Parathyroid adenoma (tissue), 2 donors: ENCODE measurements at regions not wholly inside any gene's neighbourhood (a gene's known extent, or its start where the extent isn't known, plus 50 kb on each side); places are given as distances from the start of the nearest gene placed in this dataset.

Experiments
- H2AFZ ChIP-seq: fragments of 300-600 bp; sonication (generic); one replicate; pipeline ENCODE4 v1.7.0; 2017; ENCODE audit warnings: antibody characterized with exemption, mild to moderate bottlenecking
- H3K27ac ChIP-seq: fragments of 300-600 bp; sonication (generic); one replicate; pipeline ENCODE4 v1.7.0; 2017
- H3K27me3 ChIP-seq: fragments of 300-600 bp; sonication (generic); one replicate; pipeline ENCODE4 v1.7.0; 2017; ENCODE audit warnings: low read length; ENCODE audit not compliant: control insufficient read depth, insufficient read depth
- H3K36me3 ChIP-seq: fragments of 300-600 bp; sonication (generic); one replicate; pipeline ENCODE4 v1.7.0; 2017; ENCODE audit warnings: low read length; ENCODE audit not compliant: control insufficient read depth, insufficient read depth
- H3K4me1 ChIP-seq: fragments of 300-600 bp; sonication (generic); one replicate; pipeline ENCODE4 v1.7.0; 2017; ENCODE audit warnings: control low read depth
- H3K4me2 ChIP-seq: fragments of 300-600 bp; sonication (generic); one replicate; pipeline ENCODE4 v1.7.0; 2017; ENCODE audit warnings: low read length
- H3K4me3 ChIP-seq: fragments of 300-600 bp; sonication (generic); one replicate; pipeline ENCODE4 v1.7.0; 2017; ENCODE audit warnings: low read depth, low read length
- H3K79me2 ChIP-seq: fragments of 300-600 bp; sonication (generic); one replicate; pipeline ENCODE4 v1.7.0; 2017; ENCODE audit warnings: control low read depth
- H3K9ac ChIP-seq: fragments of 300-600 bp; sonication (generic); one replicate; pipeline ENCODE4 v1.7.0; 2017; ENCODE audit warnings: mild to moderate bottlenecking
- H3K9me3 ChIP-seq: fragments of 300-600 bp; sonication (generic); one replicate; pipeline ENCODE4 v1.7.0; 2017; ENCODE audit warnings: low read length; ENCODE audit not compliant: control insufficient read depth
- CTCF ChIP-seq: fragments of 300-600 bp; sonication (generic); IDR thresholded peaks from one replicate; pipeline ENCODE4 v1.7.0; 2017; ENCODE audit warnings: antibody characterized with exemption, mild to moderate bottlenecking
- donor health status: primary hyperparathyroidism.

GRCh38 chr10:113443141-113443925, 109.5 kb upstream of the HABP2 start:
- H3K27me3 ChIP-seq, result no peaks in the 10 kb centered on the region
- no peak overlapping the region for H2AFZ ChIP-seq
- H3K27ac ChIP-seq, result no peak overlapping the region
- H3K9me3 ChIP-seq, result no peaks in the 10 kb centered on the region
- H3K9ac ChIP-seq, result no peak overlapping the region
- no peak overlapping the region for H3K4me3 ChIP-seq
- no peak overlapping the region for H3K4me2 ChIP-seq
- H3K79me2 ChIP-seq, result no peaks in the 10 kb centered on the region
- no peaks in the 10 kb centered on the region for H3K4me1 ChIP-seq
- TF ChIP-seq CTCF, result no peak
- H3K36me3 ChIP-seq, result no peaks in the 10 kb centered on the region

GRCh38 chr10:113444766-113445365, 108.0 kb upstream of the HABP2 start:
- no peaks in the 10 kb centered on the region for H3K79me2 ChIP-seq
- H3K27ac ChIP-seq, result no peak overlapping the region
- H3K9ac ChIP-seq, result no peak overlapping the region
- H3K9me3 ChIP-seq, result no peaks in the 10 kb centered on the region
- H3K4me1 ChIP-seq, result no peaks in the 10 kb centered on the region
- TF ChIP-seq CTCF, result no peak
- H3K4me3 ChIP-seq, result no peak overlapping the region
- H3K36me3 ChIP-seq, result no peaks in the 10 kb centered on the region
- H3K4me2 ChIP-seq, result no peak overlapping the region
- no peak overlapping the region for H2AFZ ChIP-seq
- H3K27me3 ChIP-seq, result no peaks in the 10 kb centered on the region

- H3K36me3 ChIP-seq, result no peaks in the 10 kb centered on the region
- no peak for TF ChIP-seq CTCF
- H3K9me3 ChIP-seq, result no peaks in the 10 kb centered on the region
- H3K4me1 ChIP-seq, result no peaks in the 10 kb centered on the region
- H3K27ac ChIP-seq, result no peak overlapping the region
- H3K9ac ChIP-seq, result no peak overlapping the region
- H3K4me2 ChIP-seq, result no peak overlapping the region
- H3K79me2 ChIP-seq, result no peaks in the 10 kb centered on the region
- no peak overlapping the region for H2AFZ ChIP-seq
- no peak overlapping the region for H3K4me3 ChIP-seq
- H3K27me3 ChIP-seq, result no peaks in the 10 kb centered on the region
These were observed 107.1 kb upstream of the HABP2 start for GRCh38 chr10:113445736-113446135.

GRCh38 chr10:113446739-113447138, 106.1 kb upstream of the HABP2 start:
- Histone ChIP-seq H3K4me1 (no peaks in the 10 kb centered on the region), H3K27ac (no peak overlapping the region), H3K9me3 (no peaks in the 10 kb centered on the region), H3K36me3 (no peaks in the 10 kb centered on the region), H2AFZ (no peak overlapping the region), H3K9ac (no peak overlapping the region), H3K4me2 (no peak overlapping the region), H3K27me3 (no peaks in the 10 kb centered on the region), H3K4me3 (no peak overlapping the region), H3K79me2 (no peaks in the 10 kb centered on the region)
- TF ChIP-seq CTCF, result no peak

- TF ChIP-seq CTCF, result no peak
- Histone ChIP-seq H3K9me3 (no peaks in the 10 kb centered on the region), H3K4me3 (no peak overlapping the region), H3K36me3 (no peaks in the 10 kb centered on the region), H3K4me1 (no peaks in the 10 kb centered on the region), H2AFZ (no peak overlapping the region), H3K4me2 (no peak overlapping the region), H3K9ac (no peak overlapping the region), H3K27ac (no peak overlapping the region), H3K79me2 (no peaks in the 10 kb centered on the region), H3K27me3 (no peaks in the 10 kb centered on the region)
These were observed 105.6 kb upstream of the HABP2 start for GRCh38 chr10:113447278-113447677.
